Colonic mucosa (tissue), 4 donors: ENCODE measurements at regions not wholly inside any gene's neighbourhood (a gene's known extent, or its start where the extent isn't known, plus 50 kb on each side); places are given as distances from the start of the nearest gene placed in this dataset.
"Not testable (repeated sequence)": the region's sequence is repeated elsewhere in the genome, so short reads cannot be mapped to it uniquely, and the experiment has no call there.

Experiments
- DNase-seq: peaks from one replicate; pipeline ENCODE4 v3.0.0-alpha.2; 2020
- H3K27ac ChIP-seq: fragments of 200-600 bp; one replicate; pipeline ENCODE4 v1.8.0; 2021
- H3K27me3 ChIP-seq: fragments of 200-600 bp; one replicate; pipeline ENCODE4 v1.8.0; 2021
- H3K36me3 ChIP-seq: fragments of 200-600 bp; one replicate; pipeline ENCODE4 v1.8.0; 2021
- H3K4me1 ChIP-seq: fragments of 200-600 bp; one replicate; pipeline ENCODE4 v1.8.0; 2021; ENCODE audit warnings: mild to moderate bottlenecking
- H3K4me3 ChIP-seq: fragments of 200-600 bp; one replicate; pipeline ENCODE4 v1.8.0; 2021
- H3K9ac ChIP-seq, 2 donors: one replicate each; pipeline ENCODE4 v1.7.0; 2013; ENCODE audit warnings: control low read depth in 2 of 2, low read depth in 2 of 2, low read length in 2 of 2
- H3K9me3 ChIP-seq: fragments of 200-600 bp; one replicate; pipeline ENCODE4 v1.8.0; 2021
- intact Hi-C: fragments of 100-400 bp; cut with DNase I; formaldehyde crosslinking; loops from one replicate; pipeline ENCODE4 v1.14.1; 2022
- TF ChIP-seq, protein P1 (sequence below): fragments of 200-600 bp; IDR thresholded peaks from one replicate; pipeline ENCODE4 v1.8.0; 2022; ENCODE audit warnings: antibody characterized with exemption, mild to moderate bottlenecking
- donor health status: healthy.
- donor health status: DM: no; HTN: no; CAD: no.
- donor health status: DM: no; HTN: no; CAD: no.

DNA sequence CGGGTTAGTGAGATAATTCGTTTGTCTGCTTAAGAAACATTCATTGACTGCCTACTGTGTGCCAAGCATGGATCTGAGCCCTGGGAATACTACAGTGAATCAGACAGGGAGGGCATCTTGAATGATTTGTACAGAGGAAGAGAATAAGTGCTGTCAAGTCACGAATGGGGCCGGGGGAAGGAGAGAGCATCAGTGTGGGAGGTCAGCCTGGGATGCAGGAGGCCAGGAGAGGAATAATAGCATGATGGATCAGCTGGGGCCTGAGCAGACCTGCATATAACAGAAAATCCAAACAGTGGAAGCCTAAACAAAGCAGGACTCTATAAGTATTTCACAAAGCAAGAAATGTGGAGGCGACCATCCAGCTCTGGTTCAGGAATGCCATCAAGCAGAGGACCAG lies 55.4 kb upstream of the PAX8 start:
- no peak overlapping the region for H3K9ac ChIP-seq
- H3K27me3 ChIP-seq = no peaks in the 10 kb centered on the region
- no peaks in the 10 kb centered on the region for H3K9me3 ChIP-seq
- TF ChIP-seq, protein P1, sequence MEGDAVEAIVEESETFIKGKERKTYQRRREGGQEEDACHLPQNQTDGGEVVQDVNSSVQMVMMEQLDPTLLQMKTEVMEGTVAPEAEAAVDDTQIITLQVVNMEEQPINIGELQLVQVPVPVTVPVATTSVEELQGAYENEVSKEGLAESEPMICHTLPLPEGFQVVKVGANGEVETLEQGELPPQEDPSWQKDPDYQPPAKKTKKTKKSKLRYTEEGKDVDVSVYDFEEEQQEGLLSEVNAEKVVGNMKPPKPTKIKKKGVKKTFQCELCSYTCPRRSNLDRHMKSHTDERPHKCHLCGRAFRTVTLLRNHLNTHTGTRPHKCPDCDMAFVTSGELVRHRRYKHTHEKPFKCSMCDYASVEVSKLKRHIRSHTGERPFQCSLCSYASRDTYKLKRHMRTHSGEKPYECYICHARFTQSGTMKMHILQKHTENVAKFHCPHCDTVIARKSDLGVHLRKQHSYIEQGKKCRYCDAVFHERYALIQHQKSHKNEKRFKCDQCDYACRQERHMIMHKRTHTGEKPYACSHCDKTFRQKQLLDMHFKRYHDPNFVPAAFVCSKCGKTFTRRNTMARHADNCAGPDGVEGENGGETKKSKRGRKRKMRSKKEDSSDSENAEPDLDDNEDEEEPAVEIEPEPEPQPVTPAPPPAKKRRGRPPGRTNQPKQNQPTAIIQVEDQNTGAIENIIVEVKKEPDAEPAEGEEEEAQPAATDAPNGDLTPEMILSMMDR = no peak
- no peak overlapping the region for H3K4me3 ChIP-seq
- DNase-seq = no peak
- intact Hi-C loops = no loop called here
- no peak overlapping the region for H3K27ac ChIP-seq
- H3K36me3 ChIP-seq = no peaks in the 10 kb centered on the region
- H3K4me1 ChIP-seq = no peaks in the 10 kb centered on the region

DNA sequence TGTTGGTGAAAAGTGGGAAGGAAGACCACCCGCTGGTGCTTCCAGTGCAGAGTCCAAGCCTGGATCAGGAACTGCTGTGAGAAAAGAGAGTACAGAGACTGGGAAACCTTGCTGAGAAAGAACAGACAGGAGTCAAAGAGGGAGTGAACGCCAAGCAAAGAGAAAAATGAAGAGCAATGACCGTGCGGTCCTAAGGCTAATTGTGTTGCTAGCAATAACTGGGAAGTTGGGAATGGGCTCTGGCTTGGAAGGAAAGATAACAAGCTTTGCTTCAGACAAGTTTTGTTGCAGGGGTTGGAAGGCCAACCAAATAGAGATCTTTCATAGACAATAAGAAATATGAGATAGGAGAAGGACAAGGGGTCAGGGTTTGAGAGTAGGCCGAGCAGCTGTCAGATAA lies 55.0 kb upstream of the PAX8 start:
- H3K4me3 ChIP-seq, H3K9me3 ChIP-seq, intact Hi-C loops, H3K27ac ChIP-seq, H3K36me3 ChIP-seq, DNase-seq, H3K4me1 ChIP-seq, H3K27me3 ChIP-seq, H3K9ac ChIP-seq: not testable (repeated sequence)

DNA sequence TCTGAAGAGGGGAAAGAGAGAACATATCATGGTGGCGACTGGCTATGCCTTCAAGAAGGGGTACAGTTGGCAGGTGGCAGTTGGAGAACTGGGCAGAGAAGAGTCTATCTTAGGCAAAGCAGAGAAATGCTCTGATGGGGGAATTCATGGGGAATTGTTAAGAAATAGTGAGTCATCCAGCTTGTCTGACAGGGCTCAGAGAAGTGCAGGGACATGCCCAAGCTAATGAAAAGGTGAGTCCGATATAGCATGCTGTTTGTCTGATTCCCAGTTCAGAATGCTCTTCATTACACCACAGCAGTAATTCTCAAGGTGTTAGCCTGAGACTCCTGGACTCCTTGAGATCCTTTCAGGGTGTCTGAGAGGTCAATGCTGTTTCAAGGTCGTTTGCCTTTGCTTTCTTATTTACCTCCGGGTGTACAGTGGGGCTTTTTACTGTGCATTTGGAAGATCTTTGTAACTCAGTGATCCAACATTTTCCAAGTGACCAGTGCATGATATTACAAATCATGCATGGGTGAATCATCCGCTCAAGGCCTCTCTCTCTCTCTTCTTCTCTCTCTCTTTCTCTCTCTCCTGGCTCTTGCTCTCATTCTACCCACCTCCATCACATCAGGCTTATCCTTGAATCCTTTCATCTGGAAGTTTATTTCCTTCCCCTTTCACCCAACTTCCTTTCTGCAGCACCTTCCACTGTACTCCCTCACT lies 51.5 kb upstream of the PAX8 start:
- H3K4me3 ChIP-seq, H3K4me1 ChIP-seq, H3K27me3 ChIP-seq, H3K9me3 ChIP-seq, H3K27ac ChIP-seq, H3K36me3 ChIP-seq, intact Hi-C loops, H3K9ac ChIP-seq, DNase-seq: not testable (repeated sequence)

DNA sequence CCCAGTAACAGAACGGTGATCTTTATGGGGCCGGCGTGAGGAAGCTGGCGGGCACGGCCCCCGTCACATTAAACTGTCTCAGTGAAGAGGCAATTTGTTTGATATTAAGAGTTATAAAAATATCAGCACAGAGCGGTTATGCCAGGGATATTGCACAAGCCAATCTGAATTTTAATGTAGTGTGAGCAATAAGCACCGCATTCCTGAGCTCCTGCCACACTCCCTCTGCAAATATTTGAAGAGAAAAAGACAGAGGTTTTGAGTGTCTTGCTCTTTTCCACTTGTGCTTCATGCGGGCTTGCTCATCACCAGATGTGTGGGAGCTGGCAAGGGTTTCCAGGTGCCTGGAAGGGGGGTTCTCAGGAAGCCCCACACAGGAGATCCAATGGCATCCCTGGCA lies 50.3 kb upstream of the PAX8 start:
- H3K36me3 ChIP-seq, H3K27ac ChIP-seq, H3K9me3 ChIP-seq, H3K4me3 ChIP-seq, H3K4me1 ChIP-seq, DNase-seq, H3K27me3 ChIP-seq, H3K9ac ChIP-seq, intact Hi-C loops: not testable (repeated sequence)

DNA sequence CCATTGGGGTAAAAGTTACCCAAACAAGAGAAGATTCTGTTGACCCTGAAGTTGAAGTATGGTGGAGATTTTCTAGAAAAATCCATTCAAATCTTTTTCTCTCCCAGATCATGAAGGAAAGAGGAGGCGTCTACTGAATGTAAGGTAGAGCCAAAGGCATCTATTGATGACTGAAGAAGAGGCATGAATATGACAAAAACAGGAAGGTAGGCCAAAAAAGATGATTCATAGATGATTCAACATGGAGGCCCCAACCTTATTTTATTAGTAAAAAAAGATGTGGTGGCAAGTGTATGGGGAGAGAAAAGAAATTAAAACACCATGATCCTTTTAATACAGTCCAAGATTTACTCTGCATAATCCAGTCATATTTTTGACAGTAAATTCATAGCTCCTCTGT lies 49.9 kb upstream of the PAX8 start:
- not testable (repeated sequence) for H3K9ac ChIP-seq

More for the DNA sequence above, 49.9 kb upstream of the PAX8 start:
- H3K4me1 ChIP-seq, H3K9me3 ChIP-seq, H3K4me3 ChIP-seq, DNase-seq, H3K27ac ChIP-seq, H3K36me3 ChIP-seq, H3K27me3 ChIP-seq, intact Hi-C loops: not testable (repeated sequence)
